Body of pancreas (tissue), 4 donors: ENCODE measurements at regions not wholly inside any gene's neighbourhood (a gene's known extent, or its start where the extent isn't known, plus 50 kb on each side); places are given as distances from the start of the nearest gene placed in this dataset. TPM values are rescaled to one million over a fixed set of nuclear protein-coding genes. Genes with fewer than 3 reads are reported as not detected.
"Not testable (repeated sequence)": the region's sequence is repeated elsewhere in the genome, so short reads cannot be mapped to it uniquely, and the experiment has no call there.

ENCODE experiments used
- ATAC-seq: fragments of 150-250 bp; one replicate; pipeline ENCODE4 v1.9.1; 2016
- DNase-seq, 4 donors: peaks; one replicate each; pipeline ENCODE4 v3.0.0-alpha.2; 2019
- H3K27ac ChIP-seq, 4 donors: fragments of 200-600 bp; sonication (generic); 1 replicate in 3 of 4; 2 replicates in 1 of 4; pipeline versions ENCODE4 v1.5.1 to v1.6.1; 2016 to 2019; ENCODE audit warnings: mild to moderate bottlenecking in 1 of 4, mixed read lengths in 1 of 4, moderate library complexity in 1 of 4
- H3K27me3 ChIP-seq, 2 donors: fragments of 200-600 bp; sonication (generic); one replicate each; pipeline ENCODE4 v1.6.0; 2016; ENCODE audit warnings: mild to moderate bottlenecking in 1 of 2
- H3K36me3 ChIP-seq, 2 donors: fragments of 200-600 bp; sonication (generic); replicated peaks in 1 of 2; 2 replicates each; pipeline ENCODE4 v1.5.1; 2016; ENCODE audit warnings: low read depth in 2 of 2; ENCODE audit not compliant: insufficient read depth in 1 of 2
- H3K4me1 ChIP-seq: fragments of 200-600 bp; sonication (generic); one replicate; pipeline ENCODE4 v1.6.0; 2016
- H3K4me3 ChIP-seq, 2 donors: fragments of 200-600 bp; sonication (generic); 1 replicate in 1 of 2; 2 replicates in 1 of 2; pipeline ENCODE4 v1.5.1; 2016 to 2019
- H3K9me3 ChIP-seq, 3 donors: fragments of 200-600 bp; sonication (generic); 1 replicate in 2 of 3; 2 replicates in 1 of 3; pipeline ENCODE4 v1.5.1; 2016
- POLR2A ChIP-seq, 3 donors: fragments of 450-650 bp; IDR thresholded peaks; one replicate each; pipeline ENCODE4 v1.6.1; 2016; ENCODE audit warnings: antibody characterized with exemption in 3 of 3, mild to moderate bottlenecking in 2 of 3
- WGBS, 2 donors: methylation state at CpG; one replicate each; pipeline ENCODE4 v1.1.5; 2017; 5-methylcytosine and 5-hydroxymethylcytosine counted together
- intact Hi-C: fragments of 100-400 bp; cut with DNase I; formaldehyde crosslinking; loops from one replicate; pipeline ENCODE4 v1.15.1; 2023
- microRNA-seq, 2 donors: library from miRNA; unstranded; fragments of <30 nt; microRNA quantifications; one replicate each; pipeline ENCODE4, GENCODE V29; 2016; ENCODE audit warnings: borderline number of aligned reads in 2 of 2, borderline replicate concordance in 2 of 2
- small RNA-seq: library from RNA; depleted of rRNA; stranded (forward); fragments of <200 nt; gene quantifications from one replicate; pipeline ENCODE3, GENCODE V24; 2016
- TF ChIP-seq, protein P1 (sequence below), 7 experiments: fragments of 450-650 bp in 4 of 7; fragments of 200-600 bp in 3 of 7; sonication (generic) in 3 of 7; IDR thresholded peaks; one replicate each; pipeline ENCODE4 v1.5.1; 2016 to 2019; ENCODE audit warnings: antibody characterized with exemption in 7 of 7

DNA sequence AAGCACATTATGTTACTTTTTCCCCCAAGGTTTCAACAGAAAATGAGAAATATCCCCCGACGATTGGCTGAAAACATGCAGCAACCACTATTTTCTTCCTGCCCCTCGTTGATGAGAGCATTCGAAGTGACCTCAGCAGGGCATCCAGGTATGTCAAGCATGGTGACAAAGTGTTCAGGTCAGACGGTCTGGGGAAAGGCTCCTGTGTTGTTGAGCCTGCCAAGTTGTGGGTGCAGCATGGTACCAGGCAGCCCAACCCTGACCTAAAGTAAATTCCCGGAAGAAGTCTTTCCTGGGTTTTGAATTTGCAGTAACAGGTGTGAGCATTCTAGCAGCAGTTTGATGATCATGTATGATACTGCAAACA lies 51.7 kb upstream of the SEC14L1 start:
- Histone ChIP-seq H3K9me3 (no peaks in the 10 kb centered on the region), H3K4me3 (peak overlapping the region; percentile 69 to 84), H3K27ac (peak overlapping the region; percentile 68 to 90 (median 78)), H3K27me3 (no peaks in the 10 kb centered on the region), H3K36me3 (peaks cover 4 to 9% of the 10 kb centered on the region in 2 donors), H3K4me1 (peaks cover 43% of the 10 kb centered on the region)
- intact Hi-C loops, result loop anchor here (5.0 kb wide), 1 partner anchor 158 kb away; no protein-coding TSS in a partner anchor
- TF ChIP-seq POLR2A (IDR thresholded peaks at IDR 0.05), result no peak
- TF ChIP-seq, protein P1, sequence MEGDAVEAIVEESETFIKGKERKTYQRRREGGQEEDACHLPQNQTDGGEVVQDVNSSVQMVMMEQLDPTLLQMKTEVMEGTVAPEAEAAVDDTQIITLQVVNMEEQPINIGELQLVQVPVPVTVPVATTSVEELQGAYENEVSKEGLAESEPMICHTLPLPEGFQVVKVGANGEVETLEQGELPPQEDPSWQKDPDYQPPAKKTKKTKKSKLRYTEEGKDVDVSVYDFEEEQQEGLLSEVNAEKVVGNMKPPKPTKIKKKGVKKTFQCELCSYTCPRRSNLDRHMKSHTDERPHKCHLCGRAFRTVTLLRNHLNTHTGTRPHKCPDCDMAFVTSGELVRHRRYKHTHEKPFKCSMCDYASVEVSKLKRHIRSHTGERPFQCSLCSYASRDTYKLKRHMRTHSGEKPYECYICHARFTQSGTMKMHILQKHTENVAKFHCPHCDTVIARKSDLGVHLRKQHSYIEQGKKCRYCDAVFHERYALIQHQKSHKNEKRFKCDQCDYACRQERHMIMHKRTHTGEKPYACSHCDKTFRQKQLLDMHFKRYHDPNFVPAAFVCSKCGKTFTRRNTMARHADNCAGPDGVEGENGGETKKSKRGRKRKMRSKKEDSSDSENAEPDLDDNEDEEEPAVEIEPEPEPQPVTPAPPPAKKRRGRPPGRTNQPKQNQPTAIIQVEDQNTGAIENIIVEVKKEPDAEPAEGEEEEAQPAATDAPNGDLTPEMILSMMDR (IDR thresholded peaks at IDR 0.05), result no peak
- DNase-seq (peak in 3 of 4 donors; percentile 18 to 34 (median 23)), ATAC-seq (peak; percentile 18)
- WGBS, 2 donors, result 0 to 10% methylated on average over 6 of the region's 6 CpGs

DNA sequence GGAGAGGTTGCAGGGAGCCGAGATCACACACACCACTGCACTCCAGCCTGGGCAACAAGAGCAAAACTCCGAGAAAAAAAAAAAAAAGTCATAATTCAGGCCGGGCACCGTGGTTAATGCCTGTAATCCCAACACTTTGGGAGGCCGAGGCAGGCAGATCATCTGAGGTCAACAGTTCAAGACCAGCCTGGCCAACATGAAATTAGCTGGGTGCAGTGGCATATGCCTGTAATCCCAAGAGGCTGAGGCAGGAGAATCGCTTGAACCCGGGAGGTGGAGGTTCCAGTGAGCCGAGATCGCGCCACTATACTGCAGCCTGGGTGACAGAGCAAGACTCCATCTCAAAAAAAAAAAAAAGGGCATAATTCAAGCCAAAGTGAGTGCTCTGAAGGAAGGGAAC lies 50.8 kb upstream of the SEC14L1 start:
- H3K36me3 ChIP-seq, H3K27ac ChIP-seq, H3K27me3 ChIP-seq, ATAC-seq, H3K9me3 ChIP-seq, H3K4me3 ChIP-seq, DNase-seq: not testable (repeated sequence)
- 82 to 84% methylated on average over 10 of the region's 10 CpGs for WGBS, 2 donors
- intact Hi-C loops, result loop anchor here (5.0 to 10.0 kb wide), 2 partner anchors 55 to 157 kb away; partner anchors contain the start of gene SEC14L1
- peaks cover 43% of the 10 kb centered on the region for H3K4me1 ChIP-seq

DNA sequence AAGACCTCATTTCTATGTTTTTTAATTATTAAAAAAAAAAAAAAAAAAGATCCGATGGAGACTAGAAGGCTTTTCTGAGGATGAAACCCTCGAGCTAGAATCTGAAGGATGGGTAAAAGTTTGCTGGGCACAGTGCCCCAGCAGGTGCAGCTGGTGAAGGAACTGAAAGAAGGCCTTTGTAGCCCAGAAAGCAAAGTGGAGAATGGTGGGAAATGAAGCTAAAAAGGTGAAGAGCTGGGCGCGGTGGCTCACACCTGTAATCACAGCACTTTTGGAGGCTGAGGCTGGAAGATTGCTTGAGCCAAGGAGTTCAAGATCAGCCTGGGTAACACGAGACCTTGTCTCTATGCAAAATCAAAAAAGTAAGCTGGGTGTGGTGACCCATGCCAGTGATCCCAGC lies 50.3 kb upstream of the SEC14L1 start:
- peaks cover 43% of the 10 kb centered on the region for H3K4me1 ChIP-seq

More for the DNA sequence above, 50.3 kb upstream of the SEC14L1 start:
- TF ChIP-seq, protein P1 (IDR thresholded peaks at IDR 0.05), result no peak
- no peak for TF ChIP-seq POLR2A (IDR thresholded peaks at IDR 0.05)
- intact Hi-C loops, result loop anchor here (10.0 kb wide), 1 partner anchor 54 kb away; the partner anchor contains the start of gene SEC14L1
- Histone ChIP-seq H3K27me3 (no peaks in the 10 kb centered on the region), H3K27ac (no peak overlapping the region), H3K36me3 (peaks cover 6 to 9% of the 10 kb centered on the region in 2 donors), H3K4me3 (no peak overlapping the region), H3K9me3 (no peaks in the 10 kb centered on the region)
- ATAC-seq (no peak), DNase-seq (no peak)
- 65 to 73% methylated on average over 5 of the region's 5 CpGs for WGBS, 2 donors

Small RNAs in the stretch of these regions (microRNA-seq; reads per million reads assigned to microRNA genes)
- gene MIR6516, result 12.1 to 13.0 reads per million in 2 donors

Small RNAs in the stretch of these regions (small RNA-seq; reads per million reads assigned to genes)
- gene RF00017 (not detected), gene SCARNA16 (not detected)
